Panc1 (cell line): ENCODE measurements at regions not wholly inside any gene's neighbourhood (a gene's known extent, or its start where the extent isn't known, plus 50 kb on each side); places are given as distances from the start of the nearest gene placed in this dataset.

ENCODE experiments used
- CTCF ChIP-seq: fragments of 450-650 bp; IDR thresholded peaks from 2 replicates; pipeline ENCODE4 v1.5.1; 2017; ENCODE audit warnings: mild to moderate bottlenecking
- POLR2AphosphoS5 ChIP-seq: IDR thresholded peaks from 2 replicates; pipeline ENCODE4 v1.6.1; 2012; ENCODE audit warnings: mild to moderate bottlenecking, low read depth, low read length, moderate library complexity

- TF ChIP-seq CTCF (no peak), POLR2AphosphoS5 (no peak)
These were observed 205.2 kb downstream of the KLHL28 start for GRCh38 chr14:44756554-44756953.
